Tibial artery (tissue), 4 donors: ENCODE measurements at regions not wholly inside any gene's neighbourhood (a gene's known extent, or its start where the extent isn't known, plus 50 kb on each side); places are given as distances from the start of the nearest gene placed in this dataset.

Experiments
- DNase-seq, 2 donors: peaks; one replicate each; pipeline ENCODE4 v3.0.0-alpha.2; 2019
- H3K27ac ChIP-seq, 2 donors: fragments of 200-600 bp; sonication (generic) in 1 of 2; 1 replicate in 1 of 2; 2 replicates in 1 of 2; pipeline ENCODE4 v1.5.1; 2018 to 2019; ENCODE audit warnings: mild to moderate bottlenecking in 1 of 2
- H3K27me3 ChIP-seq, 2 donors: fragments of 200-600 bp; sonication (generic) in 1 of 2; one replicate each; pipeline versions ENCODE4 v1.5.1 to v1.6.0; 2016 to 2019
- H3K36me3 ChIP-seq, 3 donors: fragments of 200-600 bp; sonication (generic) in 2 of 3; one replicate each; pipeline ENCODE4 v1.5.1; 2016 to 2019; ENCODE audit warnings: mild to moderate bottlenecking in 2 of 3
- H3K4me1 ChIP-seq, 4 donors: fragments of 200-600 bp; sonication (generic) in 2 of 4; 1 replicate in 3 of 4; 2 replicates in 1 of 4; pipeline ENCODE4 v1.5.1; 2016 to 2019
- H3K4me3 ChIP-seq, 2 donors: fragments of 200-600 bp; sonication (generic) in 1 of 2; 1 replicate in 1 of 2; 2 replicates in 1 of 2; pipeline ENCODE4 v1.5.1; 2018 to 2019; ENCODE audit warnings: mild to moderate bottlenecking in 2 of 2
- H3K9me3 ChIP-seq, 3 donors: fragments of 200-600 bp; sonication (generic) in 1 of 3; one replicate each; pipeline ENCODE4 v1.5.1; 2016 to 2019
- intact Hi-C: fragments of 100-400 bp; cut with DNase I; formaldehyde crosslinking; loops from one replicate; pipeline ENCODE4 v1.15.0; 2023; ENCODE audit warnings: low total_unique reads
- TF ChIP-seq, protein P1 (sequence below), 2 experiments: fragments of 200-600 bp in 1 of 2; fragments of 450-650 bp in 1 of 2; IDR thresholded peaks; one replicate each; pipeline ENCODE4 v1.5.1; 2017 to 2019; ENCODE audit warnings: antibody characterized with exemption in 2 of 2, mild to moderate bottlenecking in 1 of 2, moderate library complexity in 1 of 2

DNA sequence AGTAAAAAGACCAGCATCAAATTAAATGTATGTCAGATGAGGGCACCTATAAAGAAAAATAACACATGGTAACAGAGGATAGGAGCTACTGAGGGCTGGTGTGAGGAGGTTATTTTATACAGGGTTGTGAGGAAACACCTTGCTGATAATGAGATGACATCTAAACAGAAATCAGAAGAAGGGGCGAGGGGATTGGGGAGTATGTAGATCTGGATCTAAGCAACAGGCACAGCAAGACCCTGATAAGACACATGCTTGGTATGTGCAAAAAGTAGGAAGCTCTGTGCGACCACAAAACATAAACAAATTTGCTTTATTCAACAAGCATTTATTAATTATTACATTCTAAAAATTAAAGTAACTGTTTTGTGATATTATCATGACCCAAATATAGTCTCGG, 295.4 kb downstream of the ZEB2 start:
- no peaks in the 10 kb centered on the region for H3K36me3 ChIP-seq
- H3K9me3 ChIP-seq = no peaks in the 10 kb centered on the region
- H3K4me1 ChIP-seq = peaks cover 0 to 15% (median 0%) of the 10 kb centered on the region in 4 donors
- H3K27me3 ChIP-seq = no peaks in the 10 kb centered on the region
- intact Hi-C loops = no loop called here
- H3K27ac ChIP-seq = no peak overlapping the region
- DNase-seq = no peak
- no peak overlapping the region for H3K4me3 ChIP-seq
- TF ChIP-seq, protein P1, sequence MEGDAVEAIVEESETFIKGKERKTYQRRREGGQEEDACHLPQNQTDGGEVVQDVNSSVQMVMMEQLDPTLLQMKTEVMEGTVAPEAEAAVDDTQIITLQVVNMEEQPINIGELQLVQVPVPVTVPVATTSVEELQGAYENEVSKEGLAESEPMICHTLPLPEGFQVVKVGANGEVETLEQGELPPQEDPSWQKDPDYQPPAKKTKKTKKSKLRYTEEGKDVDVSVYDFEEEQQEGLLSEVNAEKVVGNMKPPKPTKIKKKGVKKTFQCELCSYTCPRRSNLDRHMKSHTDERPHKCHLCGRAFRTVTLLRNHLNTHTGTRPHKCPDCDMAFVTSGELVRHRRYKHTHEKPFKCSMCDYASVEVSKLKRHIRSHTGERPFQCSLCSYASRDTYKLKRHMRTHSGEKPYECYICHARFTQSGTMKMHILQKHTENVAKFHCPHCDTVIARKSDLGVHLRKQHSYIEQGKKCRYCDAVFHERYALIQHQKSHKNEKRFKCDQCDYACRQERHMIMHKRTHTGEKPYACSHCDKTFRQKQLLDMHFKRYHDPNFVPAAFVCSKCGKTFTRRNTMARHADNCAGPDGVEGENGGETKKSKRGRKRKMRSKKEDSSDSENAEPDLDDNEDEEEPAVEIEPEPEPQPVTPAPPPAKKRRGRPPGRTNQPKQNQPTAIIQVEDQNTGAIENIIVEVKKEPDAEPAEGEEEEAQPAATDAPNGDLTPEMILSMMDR (IDR thresholded peaks at IDR 0.05) = no peak

DNA sequence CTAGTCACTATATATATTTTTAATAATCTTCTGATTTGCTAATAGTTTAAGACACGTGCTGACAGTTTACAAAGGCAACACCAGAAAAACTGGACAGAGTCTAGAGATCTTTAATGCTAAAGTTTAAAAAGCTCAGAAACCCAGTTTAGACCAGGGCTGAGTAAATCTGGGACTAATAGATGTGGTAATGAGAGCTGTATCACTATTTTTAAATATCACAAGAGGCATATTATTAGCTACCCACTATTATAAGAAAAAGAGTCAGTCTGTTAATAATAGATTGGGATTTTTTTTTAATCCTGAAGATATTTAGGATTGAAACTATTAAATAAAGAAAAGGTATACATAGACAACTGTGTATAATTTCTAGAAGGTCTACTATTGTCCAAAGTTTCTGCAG, 299.9 kb downstream of the ZEB2 start:
- H3K4me1 ChIP-seq = peaks cover 0 to 32% (median 0%) of the 10 kb centered on the region in 4 donors
- H3K36me3 ChIP-seq = no peaks in the 10 kb centered on the region
- DNase-seq = no peak
- H3K27ac ChIP-seq = no peak overlapping the region
- no peaks in the 10 kb centered on the region for H3K9me3 ChIP-seq
- TF ChIP-seq, protein P1 (IDR thresholded peaks at IDR 0.05) = no peak
- no peaks in the 10 kb centered on the region for H3K27me3 ChIP-seq
- intact Hi-C loops = no loop called here
- H3K4me3 ChIP-seq = no peak overlapping the region

DNA sequence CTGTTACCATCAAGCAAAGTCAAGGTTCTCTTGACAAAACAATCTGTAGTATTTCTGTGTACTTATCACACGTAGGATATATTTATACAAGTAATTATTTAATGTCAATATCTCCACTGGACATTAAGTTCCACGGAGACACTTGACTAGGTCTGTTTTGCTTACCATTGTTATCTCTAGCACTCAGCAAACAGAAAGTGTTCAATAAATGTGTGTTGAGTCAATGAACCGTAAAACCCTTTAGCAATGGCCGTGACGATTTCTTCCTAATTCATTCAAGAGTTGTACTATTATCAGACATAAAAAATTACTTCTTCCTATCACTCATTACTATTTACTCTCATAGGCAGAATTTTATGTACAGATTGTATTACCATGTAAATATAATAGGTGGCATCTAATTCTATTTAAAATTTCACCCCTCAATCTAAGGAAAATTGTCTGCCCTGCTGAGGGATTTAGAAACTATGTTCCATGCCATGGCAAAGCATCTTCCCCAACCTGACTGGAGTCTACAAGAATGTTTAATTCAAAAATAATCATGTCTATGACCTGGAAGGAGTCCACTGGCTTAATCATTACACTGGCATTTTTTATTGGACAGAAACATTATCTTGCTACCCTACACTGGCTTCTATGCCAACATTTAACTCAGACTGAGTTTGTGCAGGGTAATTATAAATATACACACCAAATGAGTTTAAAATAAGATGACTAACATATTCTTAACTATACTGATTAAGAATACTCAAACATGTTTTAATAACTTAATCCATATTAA, 301.9 kb downstream of the ZEB2 start:
- Histone ChIP-seq H3K27ac (no peak overlapping the region), H3K27me3 (no peaks in the 10 kb centered on the region), H3K36me3 (no peaks in the 10 kb centered on the region), H3K4me1 (peaks cover 0 to 23% (median 0%) of the 10 kb centered on the region in 4 donors), H3K9me3 (no peaks in the 10 kb centered on the region), H3K4me3 (no peak overlapping the region)
- intact Hi-C loops = no loop called here
- TF ChIP-seq, protein P1 (IDR thresholded peaks at IDR 0.05) = no peak
- DNase-seq = no peak

DNA sequence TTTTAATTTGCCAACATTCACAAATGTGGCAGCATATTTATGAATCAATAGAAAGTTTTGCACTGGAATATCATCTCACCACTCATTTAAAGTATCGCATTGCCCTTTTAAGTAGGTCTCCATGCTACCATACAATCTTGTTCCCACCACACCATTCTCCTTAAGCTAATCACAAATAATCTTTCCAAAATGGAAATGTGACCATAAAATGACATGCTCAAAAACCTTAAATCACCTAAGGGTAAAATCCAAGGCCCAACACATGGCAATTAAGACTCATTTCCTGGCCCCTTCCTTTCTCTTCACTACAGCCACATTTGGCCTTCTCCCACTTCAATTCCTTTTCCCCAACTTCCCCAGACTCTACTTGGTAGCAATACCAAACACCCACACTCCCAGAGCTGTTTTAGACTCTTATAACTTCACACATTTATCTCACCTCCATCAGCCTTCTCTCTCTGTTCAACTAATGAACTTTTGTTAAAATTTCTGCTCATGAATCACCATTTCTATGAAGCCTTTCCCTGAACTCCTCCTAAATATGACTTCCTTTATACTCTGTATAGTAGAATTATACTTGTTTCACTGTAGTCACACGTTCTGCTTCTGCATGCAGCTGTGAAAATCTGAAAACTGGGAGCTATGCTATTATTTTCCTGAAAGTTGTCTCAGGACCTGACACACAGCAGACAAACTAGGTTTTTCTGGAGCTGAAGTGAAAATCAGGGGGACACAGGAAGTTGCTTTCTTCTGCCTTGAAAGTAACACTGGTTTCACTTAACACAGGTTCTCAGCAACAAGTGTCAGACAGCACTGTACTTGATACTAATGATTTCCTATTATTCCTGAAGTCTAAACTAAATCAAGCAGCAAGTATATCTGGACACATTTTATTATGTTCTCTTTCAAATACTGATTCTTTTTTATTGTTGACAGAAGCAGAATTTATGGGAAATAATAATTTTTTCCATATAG, 303.9 kb downstream of the ZEB2 start:
- intact Hi-C loops = no loop called here
- Histone ChIP-seq H3K27me3 (no peaks in the 10 kb centered on the region), H3K4me1 (peaks cover 0 to 17% (median 0%) of the 10 kb centered on the region in 4 donors), H3K27ac (no peak overlapping the region), H3K9me3 (no peaks in the 10 kb centered on the region), H3K4me3 (no peak overlapping the region), H3K36me3 (peaks cover 0 to under 1% (median 0%) of the 10 kb centered on the region in 3 donors)
- TF ChIP-seq, protein P1 (IDR thresholded peaks at IDR 0.05) = no peak
- DNase-seq = no peak

DNA sequence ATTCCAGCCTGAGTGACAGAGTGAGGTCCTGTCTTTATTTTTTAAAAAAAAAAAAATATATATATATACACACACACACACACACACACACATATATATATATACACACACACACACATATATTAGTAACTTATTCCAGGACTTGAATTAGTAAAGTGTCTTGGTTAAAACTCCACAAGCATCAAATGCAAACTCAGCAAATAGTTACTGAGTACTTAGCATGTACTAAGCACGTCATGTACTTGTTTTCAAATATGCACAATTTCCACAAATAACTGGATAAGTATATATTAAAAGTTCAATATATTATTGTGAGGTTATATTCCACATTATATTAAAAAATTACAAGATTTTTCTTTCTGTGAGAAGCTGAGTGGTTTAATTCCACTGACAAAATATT, 304.7 kb downstream of the ZEB2 start:
- intact Hi-C loops = no loop called here

More for the DNA sequence above, 304.7 kb downstream of the ZEB2 start:
- TF ChIP-seq, protein P1 (IDR thresholded peaks at IDR 0.05) = no peak
- no peak for DNase-seq
- H3K4me1 ChIP-seq = peaks cover 0 to 17% (median 0%) of the 10 kb centered on the region in 4 donors
- H3K27me3 ChIP-seq = no peaks in the 10 kb centered on the region
- H3K9me3 ChIP-seq = no peaks in the 10 kb centered on the region
- H3K27ac ChIP-seq = no peak overlapping the region
- H3K4me3 ChIP-seq = no peak overlapping the region
- peaks cover 0 to 9% (median 0%) of the 10 kb centered on the region in 3 donors for H3K36me3 ChIP-seq
